GM08714 (cell line): ENCODE measurements at regions not wholly inside any gene's neighbourhood (a gene's known extent, or its start where the extent isn't known, plus 50 kb on each side); places are given as distances from the start of the nearest gene placed in this dataset.
"Not testable (repeated sequence)": the region's sequence is repeated elsewhere in the genome, so short reads cannot be mapped to it uniquely, and the experiment has no call there.

Experiments used
- H3K4me3 ChIP-seq: fragments of 200-500 bp; sonication (Bioruptor generic); 2 replicates; pipeline ENCODE4 v1.5.1; 2014; ENCODE audit warnings: mild to moderate bottlenecking, low read length, inconsistent platforms
- ZNF274 ChIP-seq: IDR thresholded peaks from 2 replicates; pipeline ENCODE4 v1.6.1; 2012; ENCODE audit warnings: mild to moderate bottlenecking, low read depth, low read length

- no peak for TF ChIP-seq ZNF274
- no peak overlapping the region for H3K4me3 ChIP-seq
These were observed 171.4 kb downstream of the EDEM1 start for GRCh38 chr3:5358911-5359310.

- no peak overlapping the region for H3K4me3 ChIP-seq
- no peak for TF ChIP-seq ZNF274
These were observed 172.9 kb downstream of the EDEM1 start for GRCh38 chr3:5360453-5360852.

GRCh38 chr3:5366746-5367145, 179.2 kb downstream of the EDEM1 start:
- no peak overlapping the region for H3K4me3 ChIP-seq
- TF ChIP-seq ZNF274: no peak

GRCh38 chr3:5371555-5371954, 184.0 kb downstream of the EDEM1 start:
- not testable (repeated sequence) for H3K4me3 ChIP-seq

GRCh38 chr3:5376761-5377160, 189.3 kb downstream of the EDEM1 start:
- no peak overlapping the region for H3K4me3 ChIP-seq
- TF ChIP-seq ZNF274: no peak

- H3K4me3 ChIP-seq: not testable (repeated sequence)
These were observed 191.8 kb downstream of the EDEM1 start for GRCh38 chr3:5379266-5379665.

DNA sequence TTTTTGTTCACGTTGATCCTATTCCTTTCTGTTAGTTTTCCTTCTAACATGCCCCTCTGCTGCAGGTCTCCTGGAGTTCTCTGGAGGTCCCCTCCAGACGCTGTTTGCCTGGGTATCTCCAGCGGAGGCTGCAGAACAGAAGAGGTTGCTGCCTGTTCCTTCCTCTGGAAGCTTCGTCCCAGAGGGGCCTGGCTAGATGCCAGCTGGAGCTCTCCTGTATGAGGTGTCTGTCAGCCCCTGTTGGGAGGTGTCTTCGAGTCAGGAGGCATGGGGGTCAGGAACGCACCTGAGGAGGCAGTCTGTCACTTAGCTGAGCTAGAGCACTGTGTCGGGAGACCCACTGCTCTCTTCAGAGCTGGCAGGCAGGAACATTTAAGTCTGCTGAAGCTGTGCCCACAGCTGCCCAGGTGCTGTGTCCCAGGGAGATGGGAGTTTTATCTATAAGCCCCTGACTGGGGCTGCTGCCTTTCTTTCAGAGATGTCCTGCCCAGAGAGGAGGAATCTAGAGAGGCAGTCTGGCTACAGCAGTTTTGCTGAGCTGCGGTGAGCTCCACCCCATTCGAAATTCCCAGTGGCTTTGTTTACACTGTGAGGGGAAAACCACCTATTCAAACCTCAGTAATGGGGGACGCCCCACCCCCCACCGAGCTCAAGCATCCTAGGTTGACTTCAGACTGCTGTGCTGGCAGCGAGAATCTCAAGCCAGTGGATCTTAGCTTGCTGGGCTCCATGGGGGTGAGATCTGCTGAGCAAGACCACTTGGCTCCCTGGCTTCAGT, 196.2 kb downstream of the EDEM1 start:
- not testable (repeated sequence) for H3K4me3 ChIP-seq

DNA sequence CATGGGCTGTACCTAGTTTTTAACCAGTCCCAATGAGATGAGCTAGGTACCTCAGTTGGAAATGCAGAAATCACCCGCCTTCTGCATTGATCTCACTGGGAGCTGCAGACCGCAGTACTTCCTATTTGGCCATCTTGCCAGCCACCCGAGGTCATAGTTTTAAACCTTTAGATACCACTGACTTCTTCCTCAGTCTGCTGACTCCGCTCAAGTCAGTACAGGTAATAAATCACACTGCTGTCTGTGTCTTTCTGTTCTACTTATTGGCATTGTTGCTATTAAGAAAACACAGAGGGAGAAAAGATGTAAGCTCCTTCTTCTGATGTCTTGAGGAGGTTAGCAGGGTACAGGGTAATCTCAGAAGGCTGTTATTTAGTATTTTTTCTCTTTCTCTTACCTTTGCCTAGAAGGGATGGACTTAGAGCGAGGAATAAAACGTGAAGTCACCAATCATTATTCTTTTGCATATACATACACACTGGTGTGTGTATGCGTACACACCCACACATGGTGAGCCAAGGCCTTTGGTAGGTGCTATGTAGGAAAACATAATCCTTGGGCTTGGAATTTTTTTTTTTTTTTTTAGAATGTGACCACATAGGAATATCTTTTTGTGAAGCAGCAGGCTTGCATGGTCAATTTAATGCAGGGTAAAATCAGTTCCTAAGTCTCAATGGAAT, 197.2 kb downstream of the EDEM1 start:
- TF ChIP-seq ZNF274: no peak
- H3K4me3 ChIP-seq: no peak overlapping the region

GRCh38 chr3:5388091-5388490, 200.6 kb downstream of the EDEM1 start:
- H3K4me3 ChIP-seq: no peak overlapping the region
- no peak for TF ChIP-seq ZNF274

- no peak for TF ChIP-seq ZNF274
These were observed 201.6 kb downstream of the EDEM1 start for GRCh38 chr3:5389057-5389456.

GRCh38 chr3:5390221-5390620, 202.7 kb downstream of the EDEM1 start:
- no peak overlapping the region for H3K4me3 ChIP-seq
- TF ChIP-seq ZNF274: no peak

More at GRCh38 chr3:5389057-5389456, 201.6 kb downstream of the EDEM1 start:
- no peak overlapping the region for H3K4me3 ChIP-seq

DNA sequence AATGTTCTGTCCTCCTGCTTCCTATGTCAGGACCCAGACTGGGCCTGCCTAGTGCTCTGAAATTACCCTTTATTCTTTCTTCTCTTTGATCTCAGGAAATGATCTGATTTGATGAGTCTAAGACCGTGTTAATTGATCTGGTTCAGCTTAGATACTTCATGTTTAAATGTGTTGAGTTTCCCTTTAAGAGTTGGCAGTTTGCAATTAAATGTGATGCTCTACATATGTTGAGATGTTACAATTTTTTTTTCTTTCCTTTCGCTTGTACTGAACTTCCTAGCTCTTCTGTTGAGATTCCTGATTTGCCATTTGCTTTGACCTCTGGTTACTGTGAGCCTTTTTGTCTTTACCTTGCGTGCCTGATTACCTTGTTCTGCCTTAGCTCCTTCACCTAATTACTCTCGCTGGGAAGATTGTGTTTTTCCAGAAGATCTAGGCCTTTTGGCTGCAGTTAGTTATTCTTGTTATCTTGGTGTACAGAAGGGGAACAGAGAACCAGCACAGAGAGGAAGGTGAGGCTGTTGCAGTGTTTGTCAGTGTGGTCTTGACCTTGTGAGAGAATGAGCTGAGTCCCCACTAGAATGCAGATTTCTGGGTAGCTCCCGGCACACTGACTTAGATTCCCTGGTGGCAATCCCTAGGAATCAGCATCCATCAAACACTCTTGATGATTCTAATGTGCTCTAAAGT, 203.6 kb downstream of the EDEM1 start:
- no peak for TF ChIP-seq ZNF274
- no peak overlapping the region for H3K4me3 ChIP-seq

- no peak for TF ChIP-seq ZNF274
- no peak overlapping the region for H3K4me3 ChIP-seq
These were observed 213.5 kb downstream of the EDEM1 start for GRCh38 chr3:5401002-5401401.

DNA sequence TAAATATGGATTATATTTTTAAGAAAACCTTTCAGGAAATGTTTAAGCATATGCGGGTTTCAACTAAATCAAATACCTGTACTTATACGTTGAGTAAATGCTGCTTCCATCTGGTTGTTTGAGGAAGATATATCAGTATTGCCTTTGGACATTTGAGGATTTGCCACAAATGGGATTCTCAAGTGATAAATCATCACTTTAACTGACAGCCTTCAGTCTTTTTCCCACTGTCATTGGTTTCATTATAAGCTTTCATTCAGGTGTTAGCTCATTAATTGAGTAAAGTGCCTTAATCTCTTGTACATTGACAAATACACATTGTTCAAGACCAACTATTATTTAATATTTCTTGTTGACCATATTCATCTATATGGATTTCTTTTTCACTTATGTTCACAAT, 217.2 kb downstream of the EDEM1 start:
- no peak overlapping the region for H3K4me3 ChIP-seq
- TF ChIP-seq ZNF274: no peak

DNA sequence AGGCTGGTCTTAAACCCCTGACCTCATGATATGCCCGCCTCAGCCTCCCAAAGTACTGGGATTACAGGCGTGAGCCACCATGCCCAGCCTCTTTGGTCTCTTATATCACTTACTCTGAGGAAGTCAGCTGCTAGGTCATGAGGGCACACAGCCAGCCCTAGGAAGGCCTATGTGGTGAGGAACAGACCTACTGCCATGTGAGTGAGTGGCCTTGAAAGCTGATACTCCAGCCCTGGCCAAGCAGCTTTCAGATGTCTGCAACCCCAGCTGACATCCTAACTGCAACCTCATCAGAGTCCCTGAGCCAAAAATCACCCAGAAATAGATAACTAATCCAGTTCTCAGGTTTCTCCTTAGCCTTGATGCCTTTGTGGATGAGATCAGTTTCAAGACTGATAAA, 224.3 kb downstream of the EDEM1 start:
- TF ChIP-seq ZNF274: no peak

More for the DNA sequence above, 224.3 kb downstream of the EDEM1 start:
- H3K4me3 ChIP-seq: no peak overlapping the region
